Peyer's patch (tissue), 4 donors: ENCODE measurements at regions not wholly inside any gene's neighbourhood (a gene's known extent, or its start where the extent isn't known, plus 50 kb on each side); places are given as distances from the start of the nearest gene placed in this dataset.

ENCODE experiments used
- CTCF ChIP-seq, 6 experiments: fragments of 450-650 bp in 4 of 6; fragments of 200-600 bp in 2 of 6; sonication (generic) in 1 of 6; IDR thresholded peaks; one replicate each; pipeline ENCODE4 v1.5.1; 2017 to 2019; ENCODE audit warnings: antibody characterized with exemption in 6 of 6, mild to moderate bottlenecking in 3 of 6, moderate library complexity in 1 of 6
- POLR2A ChIP-seq, 2 donors: fragments of 450-650 bp; IDR thresholded peaks; one replicate each; pipeline ENCODE4 v1.5.1; 2017; ENCODE audit warnings: antibody characterized with exemption in 2 of 2, mild to moderate bottlenecking in 2 of 2, moderate library complexity in 2 of 2

GRCh38 chr17:77388384-77389306, 247.9 kb downstream of the SEC14L1 start:
- TF ChIP-seq CTCF (IDR thresholded peaks at IDR 0.05) = no peak
- TF ChIP-seq POLR2A (IDR thresholded peaks at IDR 0.05) = no peak
